Bone marrow (tissue), 2 donors: ENCODE measurements at regions not wholly inside any gene's neighbourhood (a gene's known extent, or its start where the extent isn't known, plus 50 kb on each side); places are given as distances from the start of the nearest gene placed in this dataset.
"Not testable (repeated sequence)": the region's sequence is repeated elsewhere in the genome, so short reads cannot be mapped to it uniquely, and the experiment has no call there.

ENCODE experiments used
- DNase-seq, 2 donors: peaks; one replicate each; lab custom pipeline; 2025; lab: John Stamatoyannopoulos, UW

DNA sequence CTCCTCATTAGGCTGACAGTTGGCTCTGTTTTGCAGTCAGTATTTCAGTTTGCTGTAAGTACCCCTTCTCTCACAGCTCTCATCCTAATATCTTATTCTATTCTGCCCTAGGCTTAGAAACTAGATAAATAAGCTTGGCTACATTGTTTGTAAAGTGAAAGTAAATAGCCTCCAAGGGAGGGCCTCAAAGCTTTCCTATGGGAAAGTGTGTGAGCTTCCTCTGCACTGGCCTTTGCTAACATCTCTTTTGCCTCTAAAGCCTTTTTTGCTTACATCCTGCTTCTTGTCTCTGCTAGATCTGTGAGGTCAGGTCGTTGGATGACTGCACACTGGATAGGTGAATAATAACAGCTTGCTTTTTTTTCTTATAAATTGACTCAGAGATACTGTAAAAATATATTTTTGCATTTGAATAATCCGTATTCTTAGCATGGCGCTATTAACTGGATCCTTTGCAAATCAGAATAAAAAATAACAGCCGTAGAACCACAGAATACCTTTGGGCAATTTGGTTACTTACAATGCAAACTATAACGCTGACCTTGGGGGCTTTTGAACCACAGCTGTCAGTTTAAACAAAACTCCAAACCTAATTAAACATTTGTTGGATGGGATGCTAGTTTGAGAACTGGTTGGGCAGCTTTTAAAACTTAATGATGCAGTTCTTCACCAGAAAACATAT lies 55.1 kb downstream of the TTC6 start:
- DNase-seq = no peak

DNA sequence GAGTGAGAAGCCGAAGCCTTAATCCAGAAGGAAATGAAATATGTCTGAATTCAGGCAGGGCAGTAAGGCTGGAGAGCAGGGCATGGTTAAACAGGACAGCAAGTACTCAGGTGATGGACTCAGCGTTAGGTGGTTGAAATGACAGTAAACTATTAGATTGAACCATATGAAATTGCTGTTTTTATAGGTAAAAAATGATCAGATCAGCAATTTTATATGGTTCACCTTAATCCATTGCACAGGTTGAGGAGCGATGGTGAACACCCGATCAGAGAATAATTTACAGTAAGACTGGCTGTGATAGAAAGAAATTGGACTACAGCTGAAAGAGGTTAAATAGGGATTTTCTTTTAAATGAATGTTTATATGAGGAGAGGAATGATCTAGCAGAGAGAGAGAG lies 56.6 kb downstream of the TTC6 start:
- no peak for DNase-seq

DNA sequence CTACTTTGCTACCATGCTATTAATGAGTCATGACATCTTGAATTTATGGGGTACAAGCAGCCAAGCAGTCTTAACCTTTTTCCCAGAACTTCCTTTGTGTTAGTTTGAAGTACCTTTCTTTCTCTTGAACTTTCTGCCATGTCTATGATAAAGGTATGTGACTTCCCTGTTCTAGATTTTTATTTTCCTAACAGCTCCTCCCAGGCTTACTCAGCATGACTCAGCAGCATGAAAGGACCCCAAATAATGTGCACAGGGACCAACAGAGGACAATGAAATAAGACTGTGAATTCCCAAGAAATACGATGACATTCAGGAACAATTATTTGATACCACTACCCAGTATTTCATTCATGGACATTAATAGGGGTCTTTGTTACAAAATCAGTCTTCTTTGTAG lies 60.0 kb downstream of the TTC6 start:
- no peak for DNase-seq

DNA sequence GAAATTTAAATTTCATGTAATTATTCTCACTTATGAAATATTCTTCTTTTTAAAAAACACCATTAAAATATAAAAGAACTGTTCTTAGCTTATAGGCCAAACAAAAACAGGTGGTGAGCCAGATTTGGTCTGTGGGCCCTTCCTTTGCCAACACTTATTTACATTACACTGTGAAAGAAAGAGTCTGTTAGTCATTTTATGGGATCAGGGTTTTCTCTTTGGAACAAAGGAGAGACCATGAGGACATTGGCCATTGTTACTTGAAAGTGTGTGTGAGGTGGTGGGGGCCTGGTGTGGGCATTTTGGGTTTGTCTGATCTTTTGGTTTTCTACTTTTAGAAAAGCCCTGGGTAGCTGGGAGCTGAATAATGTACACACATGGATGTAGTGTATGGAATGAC lies 62.7 kb downstream of the TTC6 start:
- no peak for DNase-seq

DNA sequence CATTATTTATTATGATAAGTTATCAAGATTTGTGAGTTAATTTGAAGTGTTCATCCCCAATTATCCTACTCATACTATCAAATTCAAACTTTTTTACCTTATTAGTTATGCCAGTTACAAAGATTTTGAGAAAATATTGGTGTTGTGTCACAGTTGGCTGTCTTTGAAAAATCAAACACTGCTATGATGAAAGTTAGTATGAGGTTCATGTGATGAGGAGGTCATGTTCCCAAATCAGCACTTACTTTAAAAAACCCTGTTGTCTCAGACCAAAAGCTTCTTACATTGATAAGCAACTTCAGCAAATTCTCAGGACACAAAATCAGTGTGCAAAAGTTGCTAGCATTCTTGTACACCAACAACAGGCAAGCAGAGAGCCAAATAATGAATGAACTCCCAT lies 68.1 kb downstream of the TTC6 start:
- DNase-seq = no peak

DNA sequence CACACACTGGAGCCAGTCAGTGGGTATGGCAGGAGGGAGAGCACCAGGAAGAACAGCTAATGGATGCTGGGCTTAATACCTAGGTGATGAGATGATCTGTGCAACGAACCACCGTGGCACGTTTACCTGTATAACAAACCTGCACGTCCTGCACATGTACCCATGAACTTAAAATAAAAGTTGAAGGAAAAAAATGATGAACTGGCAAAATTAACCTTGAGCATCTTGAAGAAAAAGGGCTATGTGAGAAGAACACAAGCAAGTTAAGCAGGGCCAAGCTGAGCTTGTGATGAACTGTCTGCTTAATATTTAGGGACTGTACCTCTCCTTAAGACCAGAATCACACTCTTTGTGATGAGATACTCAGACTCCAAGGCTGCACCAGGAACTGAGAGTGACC lies 70.0 kb downstream of the TTC6 start:
- DNase-seq = no peak

DNA sequence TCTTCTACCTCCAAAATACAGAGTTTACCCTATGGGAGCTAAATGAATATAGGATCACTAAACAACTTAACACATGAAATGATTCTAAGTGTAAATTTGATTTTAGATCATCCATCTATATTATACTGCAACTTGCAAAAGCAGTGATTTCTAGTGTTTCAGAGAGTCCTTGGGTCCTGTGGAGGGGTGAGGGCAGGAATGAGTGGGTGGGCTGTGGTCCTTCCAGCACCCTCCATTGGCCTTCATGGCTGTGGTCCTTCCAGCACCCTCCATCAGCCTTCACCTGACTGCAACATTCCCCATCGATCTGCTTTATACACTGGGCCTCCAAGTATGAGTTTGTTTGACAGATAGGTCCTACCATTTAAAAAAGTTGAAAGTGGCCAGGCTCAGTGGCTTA lies 70.5 kb downstream of the TTC6 start:
- DNase-seq = no peak

DNA sequence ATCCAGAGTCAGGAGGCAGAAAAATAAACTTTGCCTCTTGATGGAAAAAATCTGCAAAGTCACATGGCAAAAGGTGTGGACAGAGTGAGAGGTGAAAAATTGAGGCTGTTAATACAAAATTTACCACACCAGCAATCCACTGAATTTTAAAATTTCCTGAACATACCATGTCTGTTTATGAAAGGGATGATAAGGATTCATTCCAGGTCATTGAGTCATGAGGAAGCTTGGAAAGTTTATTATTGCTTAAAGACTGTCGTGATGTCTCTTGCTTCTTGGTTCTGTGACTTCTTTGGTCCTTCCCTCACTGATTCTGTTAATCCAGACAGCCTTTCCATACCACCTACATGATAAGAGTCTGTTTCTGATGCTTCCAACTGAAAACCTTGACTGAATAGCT lies 73.2 kb downstream of the TTC6 start:
- DNase-seq = no peak

DNA sequence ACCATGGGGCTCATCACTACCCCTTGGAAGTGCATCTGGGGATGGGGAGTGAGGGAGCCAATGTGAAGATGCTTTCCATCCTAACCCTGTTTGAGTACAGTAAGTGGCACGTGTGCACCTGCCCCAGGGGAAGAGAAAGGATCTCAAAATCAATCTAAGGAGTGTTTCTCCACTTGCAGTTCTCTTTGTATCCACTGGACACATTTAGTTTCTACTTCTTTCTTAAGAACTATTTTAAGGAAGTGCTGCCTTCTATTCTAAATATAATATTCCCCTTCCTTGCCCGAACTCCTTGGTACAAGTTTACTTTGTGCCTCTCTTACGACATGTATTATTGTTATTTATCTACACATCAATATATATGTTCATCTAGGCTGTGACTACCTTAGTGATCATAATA lies 73.8 kb downstream of the TTC6 start:
- DNase-seq = no peak

DNA sequence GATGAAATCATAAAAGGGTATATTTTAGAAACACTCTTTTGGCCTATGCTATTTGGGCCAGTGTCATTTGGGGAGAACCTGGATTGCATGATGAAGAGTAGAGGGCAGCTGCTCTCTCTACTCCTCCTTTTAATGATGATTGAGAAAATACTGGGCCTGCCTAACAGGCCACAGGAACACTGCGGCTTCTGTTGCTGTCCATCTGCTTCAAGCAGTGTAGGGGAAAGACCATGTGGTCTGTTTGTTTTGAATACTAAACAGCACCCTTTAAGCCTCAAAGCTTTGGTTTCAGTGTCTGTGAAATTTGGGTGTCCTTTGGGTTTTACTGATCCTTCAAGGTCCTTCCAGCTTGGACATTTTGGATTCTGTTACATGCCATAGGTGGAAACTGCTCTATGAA lies 78.0 kb downstream of the TTC6 start:
- DNase-seq = no peak

DNA sequence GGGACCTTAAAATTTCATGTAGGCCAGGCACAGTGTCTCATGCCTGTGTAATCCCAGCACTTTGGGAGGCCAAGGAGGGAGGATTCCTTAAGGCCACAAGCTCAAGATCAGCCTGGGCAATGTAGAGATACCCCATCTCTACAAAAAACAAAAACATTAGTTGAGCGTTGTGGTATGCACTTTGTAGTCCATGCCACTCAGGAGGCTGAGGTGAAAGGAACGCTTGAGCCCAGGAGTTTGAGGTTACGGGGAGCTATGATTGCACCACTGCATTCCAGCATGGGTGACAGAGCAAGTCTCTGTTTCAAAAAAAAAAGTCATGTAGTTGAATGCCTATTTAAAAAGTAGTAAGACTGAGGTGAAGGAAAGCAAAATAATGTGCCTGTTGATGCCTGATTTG lies 83.5 kb downstream of the TTC6 start:
- DNase-seq = no peak

DNA sequence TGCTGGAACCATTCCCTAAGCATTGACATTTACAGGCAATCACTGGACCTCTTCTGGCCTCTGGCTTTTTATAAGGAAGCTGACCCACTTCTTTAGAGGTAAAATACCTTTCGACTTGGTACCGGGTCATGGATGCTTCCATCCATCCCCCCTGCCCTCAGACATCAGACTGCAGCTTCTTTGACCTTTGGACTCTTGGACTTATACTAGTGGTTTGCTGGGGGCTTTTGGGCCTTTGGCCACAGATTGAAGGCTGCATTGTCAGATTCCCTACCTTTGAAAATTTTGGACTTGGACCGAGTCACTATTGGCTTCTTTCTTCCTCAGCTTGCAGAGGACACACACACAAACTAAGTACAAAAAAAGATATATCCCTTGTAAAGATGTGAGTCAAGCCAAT lies 86.1 kb downstream of the TTC6 start:
- no peak for DNase-seq

DNA sequence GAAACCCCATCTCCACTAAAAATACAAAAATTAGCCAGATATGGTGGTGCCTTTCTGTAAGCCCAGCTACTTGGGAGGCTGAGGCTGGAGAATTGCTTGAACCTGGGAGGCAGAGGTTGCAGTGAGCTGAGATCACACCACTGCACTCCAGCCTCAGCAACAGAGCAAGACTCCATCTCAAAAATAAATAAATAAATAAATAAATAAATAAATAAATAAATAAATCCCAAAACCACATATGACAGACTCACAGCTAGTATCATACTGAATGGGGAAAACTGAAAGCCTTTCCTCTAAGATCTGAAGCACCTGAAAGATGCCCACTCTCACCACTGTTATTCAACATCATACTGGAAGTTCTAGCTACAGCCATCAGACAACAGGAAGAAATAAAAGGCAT lies 97.3 kb downstream of the TTC6 start:
- DNase-seq = not testable (repeated sequence)

DNA sequence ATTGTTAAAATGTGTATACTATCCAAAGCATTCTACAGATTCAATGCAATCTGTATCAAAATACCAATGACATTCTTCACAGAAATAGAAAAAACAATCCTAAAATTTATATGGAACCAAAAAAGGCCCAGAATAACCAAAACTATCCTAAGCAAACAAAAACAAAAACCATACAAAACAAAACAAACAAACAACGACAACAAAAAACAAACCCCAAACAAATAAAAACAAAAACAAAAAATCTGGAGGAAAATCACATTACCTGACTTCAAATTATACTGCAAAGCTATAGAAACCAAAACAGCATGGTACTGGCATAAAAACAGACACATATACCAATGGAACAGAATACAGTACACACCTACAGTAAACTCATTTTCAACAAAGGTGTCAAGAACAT lies 98.0 kb downstream of the TTC6 start:
- DNase-seq = not testable (repeated sequence)

DNA sequence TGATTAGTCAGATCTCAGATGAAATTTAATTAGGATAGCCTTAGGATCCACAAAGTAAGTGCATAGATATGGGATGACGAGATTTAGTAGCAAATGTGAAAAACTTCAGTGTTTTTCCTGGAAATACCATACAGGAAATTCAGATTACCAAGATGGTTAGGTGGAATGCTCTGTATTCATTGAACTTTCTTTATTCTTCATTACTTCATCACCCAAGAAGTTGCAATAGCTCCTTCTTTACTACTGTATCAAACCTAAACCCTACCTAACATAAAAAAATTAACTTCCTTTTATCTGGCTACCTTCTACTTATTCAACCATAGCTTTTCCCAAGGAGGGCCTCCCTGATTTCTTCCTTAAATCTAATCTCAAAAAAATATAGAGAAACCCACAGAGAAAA lies 100.4 kb downstream of the TTC6 start:
- no peak for DNase-seq

DNA sequence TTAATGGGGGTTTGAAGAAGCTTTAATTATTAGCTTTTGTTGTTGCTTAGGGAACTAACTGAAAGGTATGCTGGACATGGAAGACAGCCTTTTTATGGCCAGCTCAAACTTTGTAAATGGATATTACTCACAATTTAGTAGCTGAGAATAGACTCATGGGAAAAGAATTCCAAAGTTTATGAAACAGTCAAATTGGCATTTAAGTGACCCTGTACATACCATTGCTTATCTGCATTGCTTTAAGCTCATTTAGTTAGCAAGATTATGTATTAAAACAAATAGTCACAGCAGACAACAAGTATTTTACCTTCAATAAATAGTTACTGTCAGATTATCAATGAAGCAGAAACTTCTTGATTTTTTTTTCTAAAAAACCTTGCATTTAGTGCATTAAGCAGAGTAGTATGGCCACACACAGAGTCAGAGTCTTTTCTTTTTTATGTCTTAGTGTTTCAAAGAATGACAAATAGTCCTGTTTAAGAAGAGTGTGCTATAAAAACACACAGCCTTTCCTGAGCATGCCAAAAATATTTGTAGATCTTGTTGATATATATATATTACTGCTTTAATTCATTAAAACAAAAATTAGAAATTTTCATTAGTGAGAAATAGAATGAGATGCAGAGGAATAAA lies 102.2 kb downstream of the TTC6 start:
- DNase-seq = no peak

DNA sequence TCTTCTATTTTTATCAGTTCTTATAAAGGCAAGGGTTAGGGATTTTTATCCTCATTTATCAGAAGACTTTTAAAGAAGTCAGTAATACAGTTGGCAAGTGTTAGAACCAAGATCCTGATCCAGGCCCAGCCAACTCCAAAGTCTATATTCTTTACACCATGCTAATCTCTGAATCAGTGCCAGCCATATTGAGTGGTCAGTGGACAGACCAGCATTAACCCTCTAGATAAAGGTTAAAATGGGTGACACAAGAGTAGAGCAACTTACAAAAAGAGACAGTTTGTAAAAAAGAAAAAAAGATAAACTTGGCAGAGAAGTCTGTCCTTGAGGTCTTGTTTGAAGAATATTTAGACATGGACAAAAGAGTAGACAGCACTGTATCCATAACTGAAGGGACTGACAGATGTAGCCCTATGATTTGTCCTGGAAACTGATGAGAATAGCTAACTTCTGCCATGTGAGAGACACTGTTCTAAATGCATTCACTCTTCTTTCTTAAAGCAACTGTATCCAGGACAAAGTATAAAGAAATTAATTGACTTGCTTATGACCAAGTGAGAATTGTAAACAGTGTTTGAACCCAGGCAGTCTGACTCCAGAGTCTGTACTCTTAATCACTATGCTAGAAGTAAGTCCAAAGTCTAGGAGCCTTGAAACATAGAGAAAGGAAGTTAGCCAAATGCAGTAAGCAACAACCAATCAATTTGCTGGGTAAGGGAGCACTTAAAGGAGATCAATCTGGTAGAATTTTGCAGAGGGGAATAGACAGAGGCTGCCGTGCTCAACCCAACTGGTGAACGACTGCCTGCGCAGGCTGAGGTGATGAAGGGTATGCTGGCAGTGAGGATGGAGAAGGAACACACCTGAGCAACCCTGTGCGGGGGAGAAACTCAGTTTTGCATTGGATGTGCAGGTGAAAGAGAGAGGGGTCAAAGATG lies 103.7 kb downstream of the TTC6 start:
- DNase-seq = no peak

DNA sequence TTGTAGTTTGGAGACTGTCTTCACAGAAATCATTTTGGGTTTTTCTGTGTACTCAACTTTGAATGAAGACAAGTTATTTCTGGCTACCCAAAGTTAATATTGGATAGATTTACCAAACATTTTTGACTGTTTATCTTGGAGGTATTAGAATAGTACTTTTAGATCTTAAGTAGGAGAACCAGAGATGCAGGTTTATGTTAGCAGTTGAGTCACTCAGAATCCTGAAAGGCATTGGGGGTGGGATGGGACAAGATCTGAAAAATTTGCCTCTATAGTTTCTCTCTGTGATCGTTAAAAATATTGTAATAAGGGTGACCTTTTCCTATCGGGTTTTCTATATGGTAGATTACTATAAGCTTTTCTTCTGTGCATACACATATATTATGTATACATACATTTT lies 112.3 kb downstream of the TTC6 start:
- DNase-seq = no peak

DNA sequence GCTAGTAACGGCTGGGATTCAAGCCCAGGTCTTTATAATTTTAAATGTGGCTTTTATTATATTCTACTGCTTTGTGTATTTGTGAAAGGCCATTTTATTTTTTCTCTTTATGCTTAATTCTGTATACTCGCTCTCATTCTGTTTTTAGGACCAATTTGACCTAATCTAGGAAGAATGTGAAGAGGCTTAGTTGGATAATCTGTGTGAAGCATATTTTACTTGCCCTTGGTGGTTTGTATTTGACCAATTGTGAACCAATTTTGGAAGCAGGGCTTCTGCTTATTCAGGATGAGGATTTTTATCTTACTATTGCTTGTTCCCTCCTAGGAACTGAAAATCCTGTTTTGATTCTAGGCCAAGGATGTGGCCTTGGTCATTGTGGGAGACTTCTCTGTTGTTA lies 113.1 kb downstream of the TTC6 start:
- no peak for DNase-seq

DNA sequence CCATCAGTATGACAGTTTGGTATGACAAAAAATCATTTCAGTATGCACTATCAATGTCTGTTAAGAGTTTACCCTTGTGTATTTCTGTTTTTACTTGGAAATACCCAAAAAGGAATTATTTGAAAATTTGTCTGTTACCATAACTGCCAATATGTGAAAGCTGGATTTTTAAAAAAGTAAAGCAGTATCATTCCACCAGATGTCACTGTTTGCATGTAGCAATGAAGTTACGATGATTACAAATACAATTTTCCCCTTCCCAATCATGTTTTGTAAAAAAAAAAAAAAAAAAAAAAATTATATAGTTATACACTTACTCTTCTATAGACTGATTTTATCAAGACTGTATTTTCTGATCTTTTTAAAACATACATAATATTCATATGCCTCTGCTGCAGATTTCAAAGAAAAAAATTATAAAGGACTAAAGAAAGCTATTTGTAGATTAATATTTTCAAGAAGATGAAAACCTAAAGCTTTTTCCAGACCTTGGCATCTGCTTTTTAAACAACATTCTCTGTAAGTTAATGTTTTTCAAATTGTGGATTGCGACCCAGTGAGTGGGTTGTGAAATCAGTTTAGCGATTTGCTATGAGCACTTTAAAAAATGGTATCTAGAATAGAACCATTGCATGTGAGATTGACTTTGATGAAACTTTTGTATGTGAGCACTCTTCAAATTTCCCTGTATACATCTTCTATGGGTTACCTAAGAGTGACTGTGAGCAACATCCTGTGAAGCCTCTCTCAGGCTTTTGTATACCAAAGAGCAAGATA lies 114.2 kb downstream of the TTC6 start:
- no peak for DNase-seq

DNA sequence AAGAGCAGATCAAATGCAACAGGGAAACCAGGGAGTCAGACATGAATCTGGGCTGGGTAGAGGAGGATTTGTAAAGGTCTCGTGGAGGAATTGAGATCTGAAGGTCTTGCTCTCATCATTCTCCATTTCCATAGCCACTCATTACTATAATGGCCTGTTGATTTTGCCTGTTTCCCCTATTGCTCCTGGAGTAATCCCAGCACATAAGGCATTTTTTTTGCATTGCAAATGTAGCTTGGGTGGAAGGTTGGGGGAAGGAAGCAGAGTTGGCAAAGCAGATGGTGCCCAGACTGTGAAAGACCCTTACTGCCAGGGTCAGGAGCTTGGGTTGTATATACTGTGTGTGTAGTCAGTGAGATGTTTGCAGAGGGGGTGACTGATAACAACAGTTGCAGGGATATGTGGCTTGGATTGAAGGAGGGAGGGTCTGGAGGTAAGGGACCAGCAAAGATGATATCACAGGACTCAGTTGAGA lies 116.0 kb downstream of the TTC6 start:
- DNase-seq = no peak

DNA sequence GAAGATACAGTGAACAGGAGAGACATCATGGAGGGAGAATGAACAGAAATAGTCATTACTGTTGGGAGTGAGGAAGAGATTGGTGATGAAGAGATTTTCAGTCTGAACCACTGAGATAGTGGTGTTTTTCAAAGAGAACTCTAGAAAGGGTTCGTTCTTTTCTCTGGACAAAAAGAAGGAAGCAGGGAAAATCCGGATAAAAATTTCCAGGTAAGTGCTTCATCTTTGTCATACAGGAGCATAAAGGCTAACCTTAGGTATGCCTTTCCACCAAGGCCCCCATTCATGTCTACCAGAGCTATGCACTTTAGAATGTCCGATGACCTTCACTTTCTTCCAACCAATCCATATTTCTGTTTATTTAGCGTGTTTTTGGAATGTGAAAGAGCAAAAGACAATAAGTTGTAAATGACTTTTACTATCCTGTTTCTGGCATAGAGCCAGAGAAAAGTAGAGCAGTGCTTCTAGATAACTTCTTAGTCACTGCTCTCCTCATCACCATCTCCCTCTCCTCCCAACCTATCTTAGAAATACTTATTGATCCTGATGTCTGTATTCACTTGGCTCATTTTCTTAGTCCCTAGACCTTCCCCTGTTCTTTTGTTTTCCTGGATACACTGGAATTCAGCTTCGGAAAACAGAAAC lies 116.5 kb downstream of the TTC6 start:
- no peak for DNase-seq
